ENCODE measurements at regions not wholly inside any gene's neighbourhood (a gene's known extent, or its start where the extent isn't known, plus 50 kb on each side); places are given as distances from the start of the nearest gene placed in this dataset.
A peak's percentile ranks its signal among the peaks of the same experiment; 100 is the strongest.

DNA sequence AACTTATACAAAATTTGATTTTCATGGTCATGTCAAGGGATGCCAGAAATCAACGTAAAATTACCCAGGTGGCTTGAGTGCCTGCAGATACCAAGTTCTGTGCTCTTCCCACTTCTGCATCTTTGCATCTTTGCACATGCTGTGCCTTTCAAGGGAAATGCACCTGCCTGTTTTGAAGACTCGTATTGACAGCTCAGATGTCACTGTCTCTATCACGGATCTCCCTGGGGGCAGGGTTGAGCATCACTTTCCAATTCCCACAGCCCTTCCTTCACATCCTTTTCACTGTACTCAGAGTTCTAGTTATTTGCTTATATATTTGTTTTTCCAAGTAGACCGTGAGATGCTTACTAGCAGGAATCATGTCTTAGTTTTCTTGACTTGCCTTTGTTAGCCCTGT is 274.2 kb downstream of the CDH26 start:
- DNase-seq (ENCODE audit: insufficient read length, low spot score) (no peak), FAIRE-seq (no peak)
- no peak for TF ChIP-seq POLR2A (IDR thresholded peaks at IDR 0.05; ENCODE audit: low read depth, low read length)

DNA sequence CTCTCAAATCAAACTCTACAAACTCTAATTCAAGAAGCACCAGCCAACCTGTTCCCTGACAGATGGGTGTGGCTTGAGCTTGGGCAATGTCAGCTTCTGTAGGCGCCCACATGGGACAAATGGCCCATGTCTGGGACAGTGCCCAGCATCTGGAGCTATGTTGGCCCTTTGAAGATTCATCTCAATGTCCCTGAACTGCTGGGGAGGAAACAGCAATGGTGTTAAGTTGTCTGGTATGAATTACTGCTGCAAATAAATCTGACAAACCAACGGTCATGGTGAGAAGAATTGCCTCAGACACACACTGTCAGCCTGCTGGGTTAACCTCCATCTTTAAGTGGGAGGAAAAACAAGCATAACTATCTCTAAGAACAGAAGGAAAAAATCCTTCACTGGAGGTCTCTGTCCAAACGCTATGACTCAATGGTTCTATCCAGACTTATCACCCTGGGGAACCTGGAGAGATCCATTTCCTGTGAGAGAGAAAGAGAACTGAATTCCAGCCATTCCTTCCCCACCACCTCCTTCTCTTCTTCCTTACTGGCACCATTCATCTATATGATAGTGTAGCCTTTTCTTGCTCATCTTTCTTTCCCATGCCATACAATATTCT is 274.9 kb downstream of the CDH26 start:
- DNase-seq (ENCODE audit: insufficient read length, low spot score) (no peak), FAIRE-seq (no peak)
- TF ChIP-seq POLR2A (IDR thresholded peaks at IDR 0.05; ENCODE audit: low read depth, low read length): no peak

DNA sequence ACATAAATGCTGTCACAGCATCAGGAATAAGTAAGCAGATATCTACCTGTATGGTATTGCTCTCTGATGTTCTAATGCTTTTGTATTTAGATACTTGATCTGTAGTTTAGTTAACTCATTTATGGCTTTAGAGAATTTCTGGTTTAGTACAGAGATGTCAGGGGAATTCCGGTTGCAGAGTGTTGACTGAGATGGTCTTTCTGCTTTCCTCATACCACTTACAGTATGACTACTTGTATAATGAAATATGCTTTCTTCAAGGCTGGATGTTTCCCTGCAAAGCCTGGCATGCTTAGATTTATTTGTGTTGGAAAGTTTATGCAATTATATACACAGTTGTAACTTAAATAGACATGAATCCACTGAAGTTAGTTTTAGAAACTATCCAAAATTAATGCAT is 278.4 kb downstream of the CDH26 start:
- FAIRE-seq (no peak), DNase-seq (ENCODE audit: insufficient read length, low spot score) (no peak)
- TF ChIP-seq POLR2A (IDR thresholded peaks at IDR 0.05; ENCODE audit: low read depth, low read length): no peak

DNA sequence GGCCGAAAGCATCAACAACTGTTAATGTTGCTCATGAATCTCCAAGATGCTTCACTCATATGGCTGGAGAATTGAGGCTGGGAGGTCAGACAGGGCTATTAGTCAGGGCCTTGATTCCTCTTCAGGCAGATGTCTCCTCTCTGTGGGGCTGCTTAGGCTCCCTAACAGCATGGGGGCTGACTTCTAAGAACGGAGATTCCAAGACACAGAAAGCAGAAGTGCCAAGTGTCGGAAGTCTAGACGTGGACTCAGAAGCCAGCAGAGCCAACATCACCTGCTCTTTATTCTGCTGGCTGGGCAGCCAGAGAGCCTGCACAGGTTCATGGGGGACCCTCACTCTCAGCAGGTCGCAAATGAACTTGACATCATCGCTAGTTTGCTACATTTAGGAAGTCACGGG is 279.8 kb downstream of the CDH26 start:
- DNase-seq (ENCODE audit: insufficient read length, low spot score): no peak
- no peak for TF ChIP-seq POLR2A (IDR thresholded peaks at IDR 0.05; ENCODE audit: low read depth, low read length)
- no peak for FAIRE-seq

DNA sequence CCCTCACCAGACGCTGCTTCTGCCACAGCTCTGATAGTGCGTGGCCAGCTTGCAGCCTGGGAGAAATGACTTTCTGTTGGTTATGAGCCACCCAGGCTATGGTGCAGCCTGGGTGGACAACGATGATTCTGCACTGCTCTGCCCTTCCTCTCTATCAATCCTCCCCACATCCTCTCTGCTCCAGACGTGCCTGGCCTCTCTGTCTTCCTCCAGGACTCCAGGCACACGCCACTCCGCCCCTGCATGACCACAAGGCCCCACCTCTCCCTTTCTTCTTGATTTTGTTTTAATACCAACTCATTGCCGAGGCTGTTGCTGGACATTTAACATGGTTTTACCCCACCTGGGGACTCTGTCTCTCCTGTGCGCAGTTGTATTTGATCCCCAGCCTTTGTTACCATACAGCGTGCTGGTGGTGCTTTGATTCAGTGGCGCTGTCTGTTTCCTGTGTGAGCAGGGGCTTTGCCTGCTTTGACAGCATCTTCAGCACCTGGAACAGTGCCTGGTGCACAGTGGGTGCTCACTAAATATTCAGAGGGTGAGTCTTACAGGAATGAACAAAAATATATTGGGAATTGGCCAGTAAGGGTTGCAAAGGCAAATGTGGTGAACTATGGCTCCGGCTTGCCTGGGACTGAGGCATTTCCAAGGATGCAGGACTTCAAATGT is 280.9 kb downstream of the CDH26 start:
- peak; percentile 7 for DNase-seq (ENCODE audit: insufficient read length, low spot score)
- no peak for FAIRE-seq
- no peak for TF ChIP-seq POLR2A (IDR thresholded peaks at IDR 0.05; ENCODE audit: low read depth, low read length)

DNA sequence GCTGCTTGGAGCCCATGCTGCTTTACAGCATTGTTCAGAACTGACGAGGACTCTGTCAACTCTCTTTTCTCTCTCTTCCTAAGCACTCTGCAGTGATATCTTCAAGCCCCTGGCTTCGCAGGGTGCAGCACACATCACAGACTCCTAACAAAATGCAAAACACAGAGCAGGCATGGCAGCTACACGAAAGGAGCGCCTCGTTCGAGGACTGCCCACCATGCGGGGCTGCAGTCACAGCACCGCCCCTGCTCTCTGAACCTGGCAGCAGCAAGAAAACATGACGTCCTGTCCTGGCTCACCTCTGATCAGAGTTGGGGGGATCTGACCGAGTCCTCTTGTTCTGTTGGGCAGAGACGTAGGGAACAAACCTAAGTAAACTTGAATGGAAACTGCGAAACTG is 281.7 kb downstream of the CDH26 start:
- FAIRE-seq (no peak), DNase-seq (ENCODE audit: insufficient read length, low spot score) (no peak)
- no peak for TF ChIP-seq POLR2A (IDR thresholded peaks at IDR 0.05; ENCODE audit: low read depth, low read length)

DNA sequence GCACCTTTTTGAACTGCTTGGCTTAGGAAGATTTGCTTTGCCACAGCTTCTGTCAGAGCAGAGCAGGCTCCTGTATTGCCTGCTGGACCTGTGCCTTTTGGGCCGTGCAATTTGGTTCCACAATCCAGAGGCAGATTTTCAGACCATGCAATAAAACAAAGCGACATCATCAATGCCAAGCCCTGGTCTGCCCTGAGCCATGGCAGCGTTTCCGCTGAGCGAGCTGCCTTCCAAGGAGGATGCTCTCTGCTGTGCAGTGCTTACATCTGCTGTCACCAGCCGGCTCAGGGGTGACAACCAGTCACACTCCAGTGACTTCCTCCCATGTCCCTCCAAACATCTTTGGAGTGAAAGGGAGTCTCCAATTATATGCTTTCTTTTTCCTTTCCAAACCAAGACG is 282.2 kb downstream of the CDH26 start:
- FAIRE-seq (no peak), DNase-seq (ENCODE audit: insufficient read length, low spot score) (no peak)
- no peak for TF ChIP-seq POLR2A (IDR thresholded peaks at IDR 0.05; ENCODE audit: low read depth, low read length)

DNA sequence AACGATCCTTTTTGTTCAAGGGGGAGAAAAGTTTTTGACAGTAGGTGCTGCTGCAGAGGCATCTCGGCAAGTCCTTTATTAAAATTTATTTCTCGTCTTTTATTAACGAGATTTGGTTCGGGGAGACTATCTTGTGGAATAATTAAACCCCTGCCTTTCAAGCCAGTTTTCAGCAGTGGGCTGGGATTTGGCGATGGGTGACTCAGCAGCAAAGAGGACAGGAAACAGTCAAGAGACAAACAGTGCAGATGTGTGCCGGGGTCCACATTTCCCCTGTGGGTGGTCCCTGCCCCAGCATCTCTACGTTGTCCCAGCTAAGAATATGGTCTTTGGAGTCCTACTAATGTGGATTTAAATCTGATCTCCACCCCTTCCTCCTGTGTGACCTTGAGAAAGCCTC is 282.8 kb downstream of the CDH26 start:
- FAIRE-seq (no peak), DNase-seq (ENCODE audit: insufficient read length, low spot score) (no peak)
- no peak for TF ChIP-seq POLR2A (IDR thresholded peaks at IDR 0.05; ENCODE audit: low read depth, low read length)

DNA sequence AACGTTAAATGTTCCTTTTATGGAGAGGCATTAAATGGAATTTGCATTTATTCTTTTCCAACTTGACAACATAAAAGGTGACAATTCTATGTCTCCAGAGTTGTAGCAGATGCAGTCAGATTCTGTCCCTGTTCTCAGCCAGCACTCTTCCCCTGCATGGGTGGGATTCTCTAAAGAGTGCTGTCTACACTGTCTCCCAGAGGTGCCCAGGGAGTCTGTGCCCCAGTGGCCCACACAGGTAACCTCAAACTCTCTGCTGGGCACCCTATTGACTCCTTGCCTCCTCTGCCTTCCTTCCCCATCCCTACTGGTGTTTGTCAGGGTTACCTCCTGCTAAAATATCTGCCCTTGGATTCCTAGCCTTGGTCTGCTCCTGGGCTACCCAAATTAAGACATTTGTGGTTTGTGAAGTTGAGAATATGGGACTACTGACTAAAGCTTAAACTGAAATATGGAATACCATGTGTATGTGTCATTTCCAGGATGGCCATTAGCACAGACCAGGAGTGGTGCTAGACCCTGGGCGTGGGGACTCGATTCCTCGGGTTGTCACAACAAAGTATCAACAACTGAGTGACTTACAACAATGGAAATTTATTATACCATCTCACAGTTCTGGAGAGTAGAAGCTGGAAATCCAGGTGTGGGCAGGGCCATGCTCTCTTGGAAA is 284.7 kb downstream of the CDH26 start:
- no peak for TF ChIP-seq POLR2A (IDR thresholded peaks at IDR 0.05; ENCODE audit: low read depth, low read length)
- DNase-seq (ENCODE audit: insufficient read length, low spot score) (peak; percentile 63), FAIRE-seq (peak; percentile 15)

DNA sequence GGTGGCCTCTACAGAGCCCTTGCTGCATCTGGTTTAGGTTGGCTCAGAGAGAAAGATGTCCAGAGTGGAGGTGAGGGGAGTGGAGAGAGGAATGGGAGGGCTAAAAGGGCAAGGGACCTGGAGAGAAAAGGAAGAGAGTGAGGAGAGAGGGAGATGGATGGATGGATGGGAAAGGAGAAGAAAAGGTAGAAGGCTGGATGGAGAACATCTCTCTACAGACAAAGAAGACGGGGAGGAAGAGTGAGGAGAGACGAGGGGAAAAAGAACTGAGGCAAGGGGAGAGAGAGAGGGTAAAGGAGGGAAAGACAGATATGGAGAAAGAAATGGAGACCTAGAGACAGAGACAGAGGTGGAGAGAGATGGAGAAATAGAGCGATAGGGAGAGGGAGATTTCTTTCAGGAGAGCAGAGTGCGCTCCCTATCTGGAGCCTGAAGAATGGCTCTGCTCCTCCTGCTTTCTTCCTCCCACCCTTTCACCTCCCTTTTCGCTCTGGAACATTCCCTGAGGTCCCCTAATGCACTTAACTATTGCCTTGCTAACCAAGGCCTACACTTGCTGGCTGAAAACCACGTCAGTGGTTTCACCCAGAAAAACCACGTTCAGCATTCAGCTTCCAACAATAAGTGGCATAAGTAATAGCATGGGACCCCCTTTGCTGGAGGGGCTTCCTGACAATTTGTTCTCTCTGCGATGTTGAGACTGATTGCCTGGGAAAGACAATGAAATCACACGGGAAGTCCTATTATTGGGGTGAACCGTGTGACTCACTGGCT is 286.3 kb downstream of the CDH26 start:
- FAIRE-seq (no peak), DNase-seq (ENCODE audit: insufficient read length, low spot score) (no peak)
- no peak for TF ChIP-seq POLR2A (IDR thresholded peaks at IDR 0.05; ENCODE audit: low read depth, low read length)

DNA sequence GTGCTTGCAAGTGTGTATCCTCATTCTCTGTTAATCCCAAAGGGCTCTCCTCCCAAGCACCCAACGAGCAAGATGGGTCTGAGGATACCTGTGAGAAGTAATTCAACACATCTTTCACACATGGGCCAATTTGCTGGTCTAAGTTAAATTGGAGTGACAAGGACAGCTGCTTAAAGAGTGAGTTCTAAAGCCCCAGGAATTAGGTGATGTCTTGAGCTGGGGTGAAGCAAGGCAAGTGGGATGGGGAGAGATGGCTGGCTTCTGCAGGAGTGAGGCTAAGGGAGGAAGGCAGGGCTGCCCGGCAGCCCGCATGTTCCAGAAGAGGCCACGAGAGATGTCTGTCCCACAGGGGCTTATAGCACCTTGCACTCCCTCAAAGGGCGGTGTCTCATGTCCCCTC is 288.5 kb downstream of the CDH26 start:
- DNase-seq (ENCODE audit: insufficient read length, low spot score) (no peak), FAIRE-seq (no peak)
- TF ChIP-seq POLR2A (IDR thresholded peaks at IDR 0.05; ENCODE audit: low read depth, low read length): no peak

DNA sequence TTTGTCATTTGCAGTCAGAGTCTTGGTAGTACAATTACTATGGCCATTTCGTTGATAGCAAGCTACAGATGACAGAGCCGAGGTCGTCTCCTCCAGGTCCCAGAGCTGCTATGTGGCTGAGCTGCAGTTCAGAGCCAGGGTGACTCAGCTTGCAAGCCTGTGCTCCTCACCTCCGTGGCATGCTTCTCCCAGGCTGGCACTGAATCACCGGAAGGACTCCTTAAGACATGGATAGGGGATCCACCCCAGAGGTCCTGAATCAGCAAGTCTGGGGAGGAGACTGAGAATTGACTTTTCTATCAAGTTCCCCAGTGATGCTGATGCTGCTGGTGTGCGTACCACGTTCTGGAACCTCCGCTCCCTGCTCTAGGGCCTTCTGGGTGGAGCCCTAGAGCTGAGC is 291.2 kb downstream of the CDH26 start:
- DNase-seq (ENCODE audit: insufficient read length, low spot score): peak; percentile 87
- no peak for TF ChIP-seq POLR2A (IDR thresholded peaks at IDR 0.05; ENCODE audit: low read depth, low read length)
- FAIRE-seq: peak; percentile 89

DNA sequence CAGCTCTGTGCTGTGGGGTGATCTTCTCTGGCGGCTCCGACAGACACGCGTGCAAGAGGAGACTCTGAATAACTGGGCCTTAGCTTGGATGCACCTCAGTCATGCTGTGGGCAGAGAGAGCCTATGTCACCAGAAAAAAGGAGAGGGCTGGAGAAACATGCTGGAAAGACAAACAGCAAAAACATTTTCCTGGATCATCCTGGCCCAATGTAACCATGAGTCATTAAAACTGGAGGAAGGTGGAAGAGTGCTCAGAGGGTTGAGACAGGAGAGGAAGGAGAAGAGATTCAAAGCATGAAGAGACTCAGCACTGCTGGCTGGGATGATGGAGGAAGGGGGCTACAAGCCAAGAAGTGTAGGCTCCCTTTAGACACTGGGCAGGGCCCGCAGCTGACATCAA is 292.0 kb downstream of the CDH26 start:
- DNase-seq (ENCODE audit: insufficient read length, low spot score) (peak; percentile 17), FAIRE-seq (no peak)
- TF ChIP-seq POLR2A (IDR thresholded peaks at IDR 0.05; ENCODE audit: low read depth, low read length): no peak

DNA sequence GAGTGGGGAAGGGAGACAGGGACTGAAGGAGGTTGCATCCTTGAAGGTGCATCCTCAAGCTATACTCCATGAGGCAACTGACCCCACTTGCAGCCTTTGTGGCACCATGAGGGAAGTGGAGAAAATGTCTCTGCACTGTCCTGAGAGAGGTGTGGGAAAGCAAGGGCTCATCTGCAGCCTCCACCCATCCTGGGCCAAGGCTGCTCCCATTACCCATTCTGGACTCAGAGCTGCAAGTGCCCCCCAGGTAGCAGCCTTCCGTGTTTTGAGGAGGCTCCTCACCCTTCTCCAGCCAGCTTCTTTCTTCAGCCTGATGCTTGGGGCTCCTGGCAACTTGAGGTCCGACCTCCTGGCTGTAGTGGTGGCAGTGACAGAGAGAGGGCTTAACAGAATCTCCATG is 294.6 kb downstream of the CDH26 start:
- DNase-seq (ENCODE audit: insufficient read length, low spot score) (no peak), FAIRE-seq (no peak)
- TF ChIP-seq POLR2A (IDR thresholded peaks at IDR 0.05; ENCODE audit: low read depth, low read length): no peak
